ENCODE measurements at regions not wholly inside any gene's neighbourhood (a gene's known extent, or its start where the extent isn't known, plus 50 kb on each side); places are given as distances from the start of the nearest gene placed in this dataset.

- TF ChIP-seq CTCF (IDR thresholded peaks at IDR 0.05) (no peak), POLR2AphosphoS5 (IDR thresholded peaks at IDR 0.05) (no peak)
Measured at GRCh38 chr6:85752602-85753001, 109.9 kb upstream of the SYNCRIP start.

Data from prostate gland (tissue), 2 donors.